ENCODE measurements at regions not wholly inside any gene's neighbourhood (a gene's known extent, or its start where the extent isn't known, plus 50 kb on each side); places are given as distances from the start of the nearest gene placed in this dataset.
A peak's percentile ranks its signal among the peaks of the same experiment; 100 is the strongest.

GRCh38 chr11:121938076-121938475, 177.9 kb downstream of the BLID start:
- no peak for DNase-seq (ENCODE audit: low read depth)

DNA sequence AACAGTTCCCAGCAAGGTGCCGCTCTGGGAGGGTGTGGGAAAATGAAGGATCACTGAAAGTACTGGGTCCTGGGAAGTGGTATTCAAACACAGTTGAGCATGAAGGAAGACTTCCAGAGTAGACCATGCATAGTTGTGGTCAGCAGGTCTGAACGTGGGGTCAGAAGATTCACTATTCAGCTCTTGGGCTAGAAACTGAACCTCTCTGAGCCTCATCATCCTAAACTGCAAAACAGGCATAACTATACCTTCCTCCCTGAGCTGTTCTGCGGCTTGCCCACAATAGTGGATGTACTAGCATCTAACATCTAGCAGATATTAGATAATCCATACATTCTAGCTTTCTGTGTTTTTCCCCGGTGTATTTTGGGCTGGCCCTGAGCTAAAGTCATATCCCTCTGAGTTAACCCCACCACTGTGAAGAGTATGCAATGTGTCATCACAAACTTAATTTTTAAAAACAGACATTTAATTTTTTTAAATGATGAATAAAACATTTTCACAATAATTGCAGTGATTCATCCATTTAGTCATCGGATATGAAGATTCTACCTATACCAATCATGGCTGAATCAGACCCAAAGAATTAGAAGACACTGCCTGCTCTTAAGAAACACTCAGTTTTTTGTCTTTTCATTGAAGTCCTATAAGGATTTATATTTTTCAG, 179.1 kb downstream of the BLID start:
- peak; percentile 94 for DNase-seq (ENCODE audit: low read depth)

GRCh38 chr11:121936370-121936769, 179.6 kb downstream of the BLID start:
- DNase-seq (ENCODE audit: low read depth), result peak; percentile 23

- peak; percentile 43 for DNase-seq (ENCODE audit: low read depth)
Observed at GRCh38 chr11:121933694-121934093, 182.3 kb downstream of the BLID start.

DNA sequence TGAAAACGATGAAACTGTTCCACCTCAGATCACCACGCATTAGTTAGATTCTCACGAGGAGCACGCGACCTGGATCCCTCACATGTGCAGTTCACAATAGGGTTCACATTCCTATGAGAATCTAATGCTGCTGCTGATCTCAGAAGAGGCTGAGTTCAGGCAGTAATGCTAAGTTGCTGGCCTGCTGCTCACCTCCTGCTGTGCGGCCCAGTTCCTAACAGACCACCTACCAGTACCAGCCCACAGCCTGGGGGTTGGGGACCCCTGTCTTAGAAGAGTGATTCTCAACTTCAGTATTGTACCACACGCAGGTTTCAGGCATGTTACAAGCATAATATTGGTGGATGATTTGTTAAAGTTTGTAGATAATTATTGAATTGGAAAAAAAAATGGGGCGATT, 182.7 kb downstream of the BLID start:
- DNase-seq (ENCODE audit: low read depth), result no peak

DNA sequence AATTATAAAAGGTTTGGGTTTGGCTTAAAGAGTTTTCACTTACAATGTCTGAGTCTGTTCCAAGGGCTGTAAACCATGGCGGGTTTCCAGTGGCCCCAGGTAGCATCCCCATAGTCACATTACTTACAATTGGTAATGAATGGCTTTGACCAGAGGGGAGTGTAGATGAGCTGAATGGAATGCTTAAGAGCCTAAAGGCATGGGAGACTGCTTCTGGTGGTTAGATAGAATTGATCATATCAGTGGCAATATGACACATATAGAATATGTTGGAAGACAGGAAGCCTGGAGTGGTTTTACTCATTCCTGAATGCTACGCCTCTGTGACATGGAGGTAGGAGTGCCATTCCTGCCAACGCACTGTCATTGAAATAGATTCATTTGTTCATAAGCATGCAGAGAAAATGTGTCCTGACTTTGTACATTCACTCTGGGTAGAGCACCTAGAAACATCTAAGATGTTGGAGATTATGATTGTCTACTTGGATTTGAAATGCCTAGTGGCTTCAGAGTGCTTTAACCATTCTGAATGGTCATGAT, 183.3 kb downstream of the BLID start:
- DNase-seq (ENCODE audit: low read depth), result peak; percentile 96

DNA sequence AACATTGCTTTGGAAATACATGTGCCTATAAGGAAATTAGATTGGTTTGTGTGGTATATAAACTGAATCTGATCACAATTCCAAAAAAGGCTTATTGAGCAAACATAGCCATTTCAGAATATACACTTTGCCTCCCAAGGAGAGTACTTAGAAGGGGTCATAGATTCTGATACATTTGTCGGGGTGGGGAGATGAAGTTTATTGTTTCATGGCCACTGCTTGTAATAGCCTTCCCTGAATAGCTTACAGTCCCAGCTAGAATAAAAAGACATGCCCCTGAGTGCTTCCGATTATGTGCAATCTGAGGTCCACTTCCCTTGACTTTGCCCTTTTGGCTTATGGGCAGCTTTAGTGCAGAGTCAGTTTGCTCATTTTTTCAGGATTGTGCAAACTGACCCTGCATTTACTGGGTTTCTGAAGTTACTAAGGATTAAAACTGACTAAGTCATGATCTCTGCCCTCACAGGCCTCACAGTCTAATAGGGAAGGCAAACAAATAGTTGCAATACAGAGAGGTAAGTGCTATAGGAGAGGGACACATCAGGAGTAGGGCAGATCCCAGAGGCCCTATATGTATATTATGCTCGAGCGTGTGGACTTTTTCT, 184.2 kb downstream of the BLID start:
- peak; percentile 59 for DNase-seq (ENCODE audit: low read depth)

- DNase-seq (ENCODE audit: low read depth), result no peak
Observed at GRCh38 chr11:121931121-121931520, 184.9 kb downstream of the BLID start.

- peak; percentile 47 for DNase-seq (ENCODE audit: low read depth)
Observed at GRCh38 chr11:121930004-121930965, 185.7 kb downstream of the BLID start.

DNA sequence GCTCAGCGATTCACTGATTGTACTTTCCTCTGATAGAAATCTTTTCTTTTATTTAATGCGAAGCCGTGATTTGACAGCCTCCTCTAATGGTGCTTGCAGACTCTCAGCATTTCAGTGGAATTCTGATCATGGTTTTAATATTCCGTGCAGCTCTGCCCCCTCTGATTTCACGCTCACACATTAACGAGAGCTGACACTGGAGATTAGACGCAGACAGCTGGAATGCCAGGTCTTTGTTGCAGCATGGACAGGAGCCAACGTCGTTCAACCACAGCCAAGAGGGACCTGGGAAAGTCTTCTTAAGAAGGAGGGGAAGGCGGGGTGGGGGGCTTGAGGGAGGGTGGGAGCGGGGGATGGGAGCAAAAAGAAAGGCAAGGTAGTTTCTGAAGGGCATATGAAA, 186.4 kb downstream of the BLID start:
- peak; percentile 51 for DNase-seq (ENCODE audit: low read depth)

DNA sequence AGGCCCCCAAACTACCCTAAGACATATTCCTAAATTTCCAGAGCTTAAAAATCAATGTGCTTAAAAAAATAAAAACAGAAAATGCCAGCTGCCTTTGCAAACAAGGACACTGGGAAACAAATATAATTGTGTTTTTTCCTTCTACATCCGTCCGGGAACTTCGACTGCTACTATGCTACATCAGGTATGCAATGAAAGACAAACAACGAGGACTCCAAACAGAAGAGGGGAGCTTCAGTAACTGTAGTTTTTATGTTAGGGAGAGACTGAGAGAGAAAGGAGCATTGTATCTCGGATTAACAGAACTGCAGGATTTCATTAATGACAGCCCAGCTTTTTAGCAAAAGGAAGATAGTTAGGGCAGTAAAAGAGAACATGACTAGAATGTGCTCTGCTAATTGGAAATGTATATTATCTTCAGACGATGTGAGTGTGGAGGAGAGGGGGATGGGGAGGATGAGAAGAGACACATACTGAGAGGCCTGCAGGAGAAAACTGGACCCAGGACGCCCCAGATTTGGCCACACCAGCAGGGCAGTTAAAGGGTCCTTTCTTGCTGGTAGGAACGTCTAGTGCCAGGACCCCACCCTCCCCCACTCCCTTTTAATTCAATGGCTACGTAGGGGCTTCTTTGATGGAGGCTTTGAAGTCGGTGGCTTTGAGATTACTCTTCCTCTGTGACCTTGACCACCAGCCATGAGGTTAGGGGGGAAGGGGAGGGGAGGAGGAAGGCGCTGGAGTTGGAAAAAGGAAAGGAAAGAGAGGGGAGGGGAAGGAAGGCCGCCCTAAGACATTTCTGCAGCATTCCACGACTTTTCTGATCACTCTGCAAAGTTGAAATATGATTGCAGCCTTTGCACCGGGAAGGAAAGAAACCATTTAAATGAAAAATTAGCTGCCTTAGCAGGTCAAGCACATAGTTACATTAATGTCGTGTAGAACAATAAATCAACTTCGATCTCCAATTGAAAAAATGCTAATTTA, 187.1 kb downstream of the BLID start:
- DNase-seq (ENCODE audit: low read depth), result no peak

- DNase-seq (ENCODE audit: low read depth), result no peak
Observed at GRCh38 chr11:121927789-121928188, 188.2 kb downstream of the BLID start.

DNA sequence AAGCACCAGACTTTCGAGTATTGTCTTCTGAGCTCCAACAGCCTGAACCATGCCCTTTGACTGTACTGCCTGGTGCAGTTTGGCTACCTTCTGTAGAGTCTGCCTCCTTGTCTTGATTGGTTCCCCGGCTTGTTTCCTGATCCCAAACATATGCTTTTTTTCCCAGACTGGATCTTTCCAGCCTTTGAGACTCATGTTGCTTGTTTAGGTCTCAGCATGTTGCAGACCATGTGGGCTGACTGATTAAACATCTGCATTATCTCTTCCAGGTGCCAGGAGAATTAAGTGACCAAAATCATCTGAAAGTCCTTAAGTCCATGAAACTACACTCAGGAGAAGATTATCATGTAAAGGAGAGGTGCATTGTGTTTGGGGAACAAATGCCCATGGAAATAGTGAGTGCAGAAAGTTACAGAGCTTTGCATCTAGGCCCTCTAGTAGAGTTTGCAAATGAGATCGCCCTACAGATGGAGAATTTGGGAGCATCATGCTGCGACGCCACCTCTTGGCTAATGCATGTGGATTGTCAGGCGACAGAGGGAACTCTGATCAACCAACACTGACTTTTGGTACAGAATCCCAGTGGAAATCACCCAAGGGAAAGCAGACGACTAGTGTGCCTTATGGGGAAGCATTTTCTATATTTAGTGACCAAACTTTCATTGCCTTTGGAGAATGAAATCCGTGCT, 188.8 kb downstream of the BLID start:
- no peak for DNase-seq (ENCODE audit: low read depth)

GRCh38 chr11:121924191-121924590, 191.8 kb downstream of the BLID start:
- no peak for DNase-seq (ENCODE audit: low read depth)

DNA sequence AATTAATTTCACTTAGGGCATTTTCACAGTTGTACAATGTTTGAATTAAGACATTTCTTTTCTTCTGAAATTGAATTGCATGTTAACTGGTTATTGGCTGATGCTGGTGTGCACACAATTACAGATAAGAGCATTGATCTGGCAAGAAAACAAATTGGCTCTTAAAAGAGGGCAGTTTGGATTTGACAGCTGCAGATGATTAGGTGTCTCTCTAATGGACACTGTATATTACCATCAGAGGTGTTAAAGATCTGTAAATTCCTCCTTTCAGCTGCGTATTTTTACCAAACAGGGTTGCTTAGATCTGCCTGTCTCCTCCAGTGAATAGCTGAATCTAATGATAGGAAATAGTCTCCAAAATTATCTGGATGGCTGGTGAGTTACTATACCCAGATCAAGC, 198.5 kb downstream of the BLID start:
- DNase-seq (ENCODE audit: low read depth), result no peak

GRCh38 chr11:121914508-121915059, 201.4 kb downstream of the BLID start:
- DNase-seq (ENCODE audit: low read depth), result no peak

DNA sequence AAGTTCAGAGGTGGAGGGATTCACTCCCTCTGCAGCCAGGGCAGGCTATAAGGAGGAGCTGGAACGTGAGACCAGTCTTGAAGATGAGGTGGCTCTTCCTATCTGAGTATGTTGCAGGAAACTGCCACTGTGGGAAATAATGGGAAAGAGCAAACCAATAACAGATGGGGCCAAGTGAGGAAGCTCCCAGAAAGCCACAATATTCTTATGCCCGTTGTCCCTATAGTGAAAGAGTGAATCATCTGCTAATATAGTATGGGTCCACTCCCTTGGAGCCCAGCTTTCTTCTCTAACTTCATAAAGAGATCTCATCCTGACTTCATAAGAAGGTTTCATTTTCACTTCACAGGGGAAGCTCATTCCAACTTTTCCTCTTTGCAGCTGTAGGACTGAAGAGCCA, 206.4 kb downstream of the BLID start:
- DNase-seq (ENCODE audit: low read depth), result peak; percentile 26

DNA sequence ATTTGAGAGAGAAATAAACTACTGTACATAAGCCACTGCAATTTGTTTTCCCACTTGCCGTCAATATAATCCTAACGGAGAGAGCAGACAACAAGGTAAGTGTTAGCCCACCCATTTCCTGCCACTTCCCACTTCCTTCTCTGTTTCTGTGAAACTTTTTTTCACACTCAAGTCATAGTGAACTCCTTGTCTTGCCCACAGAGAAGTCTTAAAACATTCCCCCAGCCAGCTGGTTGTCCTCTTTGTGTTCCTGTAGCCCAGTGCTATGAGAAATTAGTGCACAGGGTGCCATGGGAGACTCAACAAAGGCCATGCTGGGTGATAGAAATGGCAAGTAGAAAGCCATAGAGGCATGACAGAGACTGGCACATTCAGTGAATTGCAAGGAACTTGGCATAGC, 208.6 kb downstream of the BLID start:
- DNase-seq (ENCODE audit: low read depth), result no peak

DNA sequence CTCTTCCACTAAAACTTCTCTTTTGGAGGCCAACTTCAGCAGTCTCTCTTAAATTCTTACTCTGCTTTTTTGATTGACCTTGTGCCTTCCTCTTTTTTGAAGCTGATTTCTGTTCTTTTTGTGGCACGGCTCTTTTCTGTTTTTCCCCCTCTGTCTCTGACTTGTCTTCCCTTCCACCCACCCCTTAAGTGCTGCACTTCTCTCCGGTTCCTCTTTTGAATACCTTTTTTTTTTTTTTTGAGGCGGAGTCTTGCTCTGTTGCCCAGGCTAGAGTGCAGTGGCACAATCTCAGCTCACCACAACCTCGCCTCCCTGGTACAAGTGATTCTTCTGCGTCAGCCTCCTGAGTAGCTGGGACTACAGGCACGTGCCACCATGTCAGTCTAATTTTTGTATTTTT, 211.9 kb downstream of the BLID start:
- DNase-seq (ENCODE audit: low read depth), result no peak

DNA sequence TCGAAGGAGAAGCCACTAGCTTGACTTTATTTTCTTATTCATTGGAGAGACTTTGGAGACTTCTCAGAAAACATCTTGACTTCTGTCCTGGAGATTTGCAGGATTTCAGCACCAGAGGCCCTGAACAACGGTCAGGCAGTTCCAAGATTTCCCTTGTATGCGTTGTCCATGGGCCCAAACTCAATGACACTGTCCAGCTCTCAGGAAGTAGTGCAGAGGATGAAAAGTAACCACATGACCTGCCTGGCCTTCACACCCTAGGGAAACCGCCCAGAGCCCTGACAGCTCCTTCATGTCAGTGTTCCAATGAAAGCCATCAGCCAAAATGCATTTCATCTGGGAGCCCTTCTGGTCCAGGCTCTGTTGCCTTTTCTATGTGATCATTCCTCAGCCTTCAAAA, 214.1 kb downstream of the BLID start:
- no peak for DNase-seq (ENCODE audit: low read depth)

All from ELR (cell line).